ENCODE measurements at regions not wholly inside any gene's neighbourhood (a gene's known extent, or its start where the extent isn't known, plus 50 kb on each side); places are given as distances from the start of the nearest gene placed in this dataset.

- Histone ChIP-seq H3K27ac (no peak overlapping the region), H3K36me3 (no peaks in the 10 kb centered on the region), H3K27me3 (replicated peaks in 1 of 7) (no peaks in the 10 kb centered on the region), H3K4me3 (no peak overlapping the region), H3K9me3 (no peaks in the 10 kb centered on the region), H3K4me1 (peaks cover 0 to 40% (median 17%) of the 10 kb centered on the region in 6 donors)
- TF ChIP-seq CTCF (IDR thresholded peaks at IDR 0.05 in 8 of 11, conservative IDR thresholded peaks at IDR 0.05 in 3 of 11) (no peak), POLR2A (IDR thresholded peaks at IDR 0.05) (no peak), POLR2AphosphoS5 (IDR thresholded peaks at IDR 0.05) (no peak)
- no peak for DNase-seq
- intact Hi-C loops (cut with DNase I; ENCODE audit: low total_unique reads) = no loop called here
- 75 to 93% (median 86%) methylated on average over 3 of the region's 3 CpGs for WGBS, 5 donors
Observed at GRCh38 chr1:94738371-94738770, 81.8 kb upstream of the SLC44A3 start.

- no peak for DNase-seq
- H3K4me3 ChIP-seq = no peak overlapping the region
- intact Hi-C loops (cut with DNase I; ENCODE audit: low total_unique reads) = no loop called here
- TF ChIP-seq POLR2AphosphoS5 (IDR thresholded peaks at IDR 0.05) = no peak
- TF ChIP-seq CTCF (IDR thresholded peaks at IDR 0.05 in 8 of 11, conservative IDR thresholded peaks at IDR 0.05 in 3 of 11) = no peak
- TF ChIP-seq POLR2A (IDR thresholded peaks at IDR 0.05) = no peak
- no peaks in the 10 kb centered on the region for H3K27me3 ChIP-seq (replicated peaks in 1 of 7)
- peak overlapping the region in 2 of 8 donors; percentile 0 to 30 for H3K27ac ChIP-seq
- 45 to 51% (median 47%) methylated on average over 5 of the region's 5 CpGs for WGBS, 5 donors
- H3K4me1 ChIP-seq = peaks cover 0 to 40% (median 17%) of the 10 kb centered on the region in 6 donors
- no peaks in the 10 kb centered on the region for H3K36me3 ChIP-seq
- no peaks in the 10 kb centered on the region for H3K9me3 ChIP-seq
Observed at GRCh38 chr1:94737124-94737998, 82.8 kb upstream of the SLC44A3 start.

GRCh38 chr1:94736549-94736948, 83.6 kb upstream of the SLC44A3 start:
- Histone ChIP-seq H3K9me3 (no peaks in the 10 kb centered on the region), H3K4me1 (peaks cover 0 to 32% (median 12%) of the 10 kb centered on the region in 6 donors), H3K27ac (peak overlapping the region in 1 of 8 donors; percentile 0), H3K36me3 (no peaks in the 10 kb centered on the region), H3K4me3 (no peak overlapping the region), H3K27me3 (replicated peaks in 1 of 7) (no peaks in the 10 kb centered on the region)
- DNase-seq = no peak
- 95 to 100% (median 98%) methylated on average over 1 of the region's 1 CpG for WGBS, 5 donors
- TF ChIP-seq POLR2A (IDR thresholded peaks at IDR 0.05) (no peak), CTCF (IDR thresholded peaks at IDR 0.05 in 8 of 11, conservative IDR thresholded peaks at IDR 0.05 in 3 of 11) (no peak), POLR2AphosphoS5 (IDR thresholded peaks at IDR 0.05) (no peak)
- intact Hi-C loops (cut with DNase I; ENCODE audit: low total_unique reads) = no loop called here

GRCh38 chr1:94736073-94736472, 84.1 kb upstream of the SLC44A3 start:
- WGBS, 5 donors = 79 to 95% (median 88%) methylated on average over 2 of the region's 2 CpGs
- Histone ChIP-seq H3K27ac (peak overlapping the region in 3 of 8 donors; percentile 28 to 72 (median 72)), H3K4me3 (no peak overlapping the region), H3K36me3 (no peaks in the 10 kb centered on the region), H3K4me1 (peaks cover 0 to 27% (median 8%) of the 10 kb centered on the region in 6 donors), H3K9me3 (no peaks in the 10 kb centered on the region), H3K27me3 (replicated peaks in 1 of 7) (no peaks in the 10 kb centered on the region)
- intact Hi-C loops (cut with DNase I; ENCODE audit: low total_unique reads) = no loop called here
- TF ChIP-seq CTCF (IDR thresholded peaks at IDR 0.05 in 8 of 11, conservative IDR thresholded peaks at IDR 0.05 in 3 of 11) (no peak), POLR2AphosphoS5 (IDR thresholded peaks at IDR 0.05) (no peak), POLR2A (IDR thresholded peaks at IDR 0.05) (no peak)
- no peak for DNase-seq

Measured in spleen (tissue), 11 donors.